HFFc6 (cell line): ENCODE measurements at regions not wholly inside any gene's neighbourhood (a gene's known extent, or its start where the extent isn't known, plus 50 kb on each side); places are given as distances from the start of the nearest gene placed in this dataset.

Source experiments
- DNase-seq: peaks from one replicate; pipeline ENCODE4 v3.0.0-alpha.2; 2018
- H3K27ac Mint-ChIP-seq: 2 replicates; pipeline ENCODE4 v1.8.0; 2020; ENCODE audit warnings: mild to moderate bottlenecking, mixed read lengths
- H3K27me3 Mint-ChIP-seq: 2 replicates; pipeline ENCODE4 v1.8.0; 2021; ENCODE audit warnings: mild to moderate bottlenecking, moderate library complexity, mixed read lengths; ENCODE audit not compliant: insufficient read depth
- H3K36me3 Mint-ChIP-seq: 2 replicates; pipeline ENCODE4 v1.8.0; 2021; ENCODE audit warnings: low read depth, mixed read lengths
- H3K4me1 Mint-ChIP-seq: 2 replicates; pipeline ENCODE4 v1.8.0; 2020; ENCODE audit warnings: low read depth, mixed read lengths
- H3K4me3 Mint-ChIP-seq: 2 replicates; pipeline ENCODE4 v1.8.0; 2020; ENCODE audit warnings: mild to moderate bottlenecking, moderate library complexity, mixed read lengths
- H3K9me3 Mint-ChIP-seq: 2 replicates; pipeline ENCODE4 v1.8.0; 2020; ENCODE audit warnings: mild to moderate bottlenecking, mixed read lengths
- TF ChIP-seq, protein P1 (sequence below): fragments of 200-600 bp; sonication (generic); IDR thresholded peaks from 2 replicates; pipeline ENCODE4 v1.5.0; 2021; ENCODE audit warnings: antibody characterized with exemption, mild to moderate bottlenecking

DNA sequence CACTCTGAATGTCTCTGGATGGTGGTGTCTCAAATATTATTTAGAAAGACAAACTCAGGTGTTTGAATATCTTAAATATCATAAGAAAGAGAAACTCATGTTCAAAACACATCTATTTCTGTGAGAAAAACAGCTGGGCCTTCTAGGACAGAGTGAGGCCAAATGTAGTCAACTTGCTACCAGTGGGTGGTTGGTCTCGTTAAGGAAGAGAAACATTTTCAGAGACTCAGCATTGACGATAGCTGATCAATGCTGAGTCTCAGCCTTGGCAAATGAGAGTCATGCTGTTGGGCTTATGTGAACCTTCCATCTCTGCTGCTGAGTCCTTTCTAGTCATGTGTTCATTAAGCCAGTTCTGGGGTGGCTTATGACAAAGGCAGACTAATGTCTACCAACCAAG lies 418.0 kb downstream of the CETN3 start:
- H3K4me1 Mint-ChIP-seq: no peaks in the 10 kb centered on the region
- no peak for DNase-seq
- TF ChIP-seq, protein P1, sequence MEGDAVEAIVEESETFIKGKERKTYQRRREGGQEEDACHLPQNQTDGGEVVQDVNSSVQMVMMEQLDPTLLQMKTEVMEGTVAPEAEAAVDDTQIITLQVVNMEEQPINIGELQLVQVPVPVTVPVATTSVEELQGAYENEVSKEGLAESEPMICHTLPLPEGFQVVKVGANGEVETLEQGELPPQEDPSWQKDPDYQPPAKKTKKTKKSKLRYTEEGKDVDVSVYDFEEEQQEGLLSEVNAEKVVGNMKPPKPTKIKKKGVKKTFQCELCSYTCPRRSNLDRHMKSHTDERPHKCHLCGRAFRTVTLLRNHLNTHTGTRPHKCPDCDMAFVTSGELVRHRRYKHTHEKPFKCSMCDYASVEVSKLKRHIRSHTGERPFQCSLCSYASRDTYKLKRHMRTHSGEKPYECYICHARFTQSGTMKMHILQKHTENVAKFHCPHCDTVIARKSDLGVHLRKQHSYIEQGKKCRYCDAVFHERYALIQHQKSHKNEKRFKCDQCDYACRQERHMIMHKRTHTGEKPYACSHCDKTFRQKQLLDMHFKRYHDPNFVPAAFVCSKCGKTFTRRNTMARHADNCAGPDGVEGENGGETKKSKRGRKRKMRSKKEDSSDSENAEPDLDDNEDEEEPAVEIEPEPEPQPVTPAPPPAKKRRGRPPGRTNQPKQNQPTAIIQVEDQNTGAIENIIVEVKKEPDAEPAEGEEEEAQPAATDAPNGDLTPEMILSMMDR: no peak
- H3K36me3 Mint-ChIP-seq: no peaks in the 10 kb centered on the region
- H3K27me3 Mint-ChIP-seq: no peaks in the 10 kb centered on the region; the same call in 1 of the 2 replicates
- no peak overlapping the region for H3K27ac Mint-ChIP-seq
- no peak overlapping the region for H3K4me3 Mint-ChIP-seq
- peaks cover 52% of the 10 kb centered on the region for H3K9me3 Mint-ChIP-seq

DNA sequence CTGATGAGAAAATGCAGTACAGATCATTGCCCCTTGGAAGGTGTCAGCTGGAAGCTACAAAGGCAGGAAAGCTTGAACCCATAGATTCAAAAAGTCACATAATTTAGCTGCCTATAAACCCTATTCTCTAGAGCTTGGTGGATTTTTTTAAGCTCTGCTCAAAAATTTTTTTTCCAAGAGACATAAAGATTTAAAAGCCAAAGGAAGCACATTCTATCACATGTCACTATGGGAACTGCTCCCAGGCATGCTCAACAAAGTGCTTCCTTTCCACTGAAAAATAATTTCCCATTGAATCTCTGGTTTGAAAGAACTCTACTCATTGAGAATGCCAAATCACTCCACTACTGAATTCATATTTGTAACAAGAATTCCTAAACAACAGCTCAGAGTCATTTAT lies 419.8 kb downstream of the CETN3 start:
- TF ChIP-seq, protein P1: no peak
- Mint-ChIP-seq H3K27ac (no peak overlapping the region), H3K9me3 (peaks cover 48% of the 10 kb centered on the region)

DNA sequence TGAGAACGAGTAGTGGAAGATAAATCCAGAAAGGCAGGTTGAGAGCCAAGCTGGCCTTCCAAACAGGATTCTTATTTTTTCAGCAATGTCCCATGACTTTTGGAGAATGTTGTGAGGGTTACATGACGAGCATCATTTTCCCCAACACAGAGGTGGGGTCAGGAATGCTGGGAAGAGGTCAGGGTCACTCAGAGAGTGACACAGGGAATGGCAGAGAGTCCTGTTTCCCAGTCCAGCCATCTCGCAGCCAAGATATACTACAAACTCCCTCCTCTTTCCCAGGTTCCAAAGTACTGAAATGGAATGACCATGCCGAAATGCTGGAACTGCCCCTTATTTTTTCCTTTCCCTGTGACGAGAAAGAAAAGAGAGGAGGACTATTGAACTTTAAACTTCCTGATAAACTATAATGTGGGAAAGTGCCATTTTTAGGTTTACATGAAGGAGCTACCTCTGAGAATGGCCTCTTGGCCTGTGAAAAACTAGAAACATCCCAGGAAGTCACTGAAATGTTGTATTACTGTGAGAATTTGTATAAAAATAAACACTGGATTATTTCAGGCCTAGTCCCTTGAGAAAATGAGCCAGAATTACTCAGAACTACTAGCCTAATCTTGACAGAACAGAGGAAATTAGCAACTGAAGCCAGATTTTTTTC lies 420.4 kb downstream of the CETN3 start:
- peaks cover 42% of the 10 kb centered on the region for H3K9me3 Mint-ChIP-seq
- H3K27me3 Mint-ChIP-seq: no peaks in the 10 kb centered on the region; the same call in 1 of the 2 replicates
- TF ChIP-seq, protein P1: no peak
- no peak overlapping the region for H3K27ac Mint-ChIP-seq
- DNase-seq: no peak
- H3K36me3 Mint-ChIP-seq: no peaks in the 10 kb centered on the region
- no peak overlapping the region for H3K4me3 Mint-ChIP-seq
- no peaks in the 10 kb centered on the region for H3K4me1 Mint-ChIP-seq

More for the DNA sequence above, 419.8 kb downstream of the CETN3 start:
- no peaks in the 10 kb centered on the region for H3K4me1 Mint-ChIP-seq
- H3K4me3 Mint-ChIP-seq: no peak overlapping the region
- H3K36me3 Mint-ChIP-seq: no peaks in the 10 kb centered on the region
- H3K27me3 Mint-ChIP-seq: no peaks in the 10 kb centered on the region; the same call in 1 of the 2 replicates
- no peak for DNase-seq

DNA sequence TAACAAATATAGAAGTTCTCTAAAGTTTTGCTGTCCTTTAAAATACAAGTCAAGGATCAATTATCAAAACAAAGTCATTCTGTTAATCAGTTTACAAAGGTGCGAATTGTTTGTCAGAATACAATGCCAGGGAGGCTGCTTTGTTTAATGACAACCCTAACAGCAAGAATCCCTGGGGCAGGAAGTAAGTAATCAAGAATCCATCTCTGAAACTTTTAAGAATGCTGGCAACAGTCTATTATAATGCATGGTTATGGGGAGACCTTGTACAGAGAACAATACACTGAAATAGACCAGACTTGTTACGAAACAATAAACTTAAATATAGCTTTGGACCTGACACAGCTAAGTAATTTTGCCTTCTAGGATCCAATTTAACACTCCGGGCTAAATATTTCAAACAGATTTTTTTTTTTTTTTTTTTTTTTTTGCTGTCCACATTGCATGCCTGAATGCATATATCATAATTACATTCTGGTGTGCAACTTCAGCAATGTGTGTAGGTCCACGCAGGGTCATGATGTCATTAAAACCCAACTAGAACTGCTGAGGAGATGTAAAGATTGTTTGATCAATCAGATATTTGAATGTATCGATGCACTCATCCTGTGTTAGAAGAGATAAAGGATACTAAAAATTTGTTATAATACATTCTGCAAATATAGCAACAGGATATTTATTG lies 421.3 kb downstream of the CETN3 start:
- Mint-ChIP-seq H3K9me3 (peaks cover 38% of the 10 kb centered on the region), H3K4me1 (no peaks in the 10 kb centered on the region)
- TF ChIP-seq, protein P1: no peak

DNA sequence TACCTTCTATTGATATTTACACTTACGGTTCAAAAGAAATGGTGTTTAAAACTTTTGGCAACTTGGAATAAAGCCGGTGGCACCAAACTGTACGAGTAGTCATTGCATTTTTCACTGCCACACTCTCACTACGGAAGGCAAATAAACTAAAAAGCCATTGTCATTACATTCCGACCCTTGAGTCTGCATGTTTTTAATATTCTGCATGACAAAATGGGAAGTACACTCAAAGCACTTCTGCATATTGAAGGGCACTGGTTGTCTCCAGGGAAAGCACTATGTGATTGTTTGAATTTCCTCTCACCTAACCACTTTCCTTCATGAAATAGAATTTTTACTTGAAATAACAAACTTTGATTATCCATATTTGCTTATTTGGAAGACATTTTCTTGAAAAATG lies 426.3 kb downstream of the CETN3 start:
- Mint-ChIP-seq H3K27ac (no peak overlapping the region), H3K4me1 (no peaks in the 10 kb centered on the region), H3K9me3 (peaks cover 25% of the 10 kb centered on the region), H3K27me3 (no peaks in the 10 kb centered on the region; the same call in 1 of the 2 replicates), H3K4me3 (no peak overlapping the region), H3K36me3 (no peaks in the 10 kb centered on the region)
- TF ChIP-seq, protein P1: no peak
- no peak for DNase-seq

More for the DNA sequence above, 421.3 kb downstream of the CETN3 start:
- no peak overlapping the region for H3K4me3 Mint-ChIP-seq
- no peak for DNase-seq
- H3K27ac Mint-ChIP-seq: no peak overlapping the region
- H3K27me3 Mint-ChIP-seq: no peaks in the 10 kb centered on the region; the same call in 1 of the 2 replicates
- H3K36me3 Mint-ChIP-seq: no peaks in the 10 kb centered on the region
